ENCODE measurements at regions not wholly inside any gene's neighbourhood (a gene's known extent, or its start where the extent isn't known, plus 50 kb on each side); places are given as distances from the start of the nearest gene placed in this dataset.
A peak's percentile ranks its signal among the peaks of the same experiment; 100 is the strongest.

DNA sequence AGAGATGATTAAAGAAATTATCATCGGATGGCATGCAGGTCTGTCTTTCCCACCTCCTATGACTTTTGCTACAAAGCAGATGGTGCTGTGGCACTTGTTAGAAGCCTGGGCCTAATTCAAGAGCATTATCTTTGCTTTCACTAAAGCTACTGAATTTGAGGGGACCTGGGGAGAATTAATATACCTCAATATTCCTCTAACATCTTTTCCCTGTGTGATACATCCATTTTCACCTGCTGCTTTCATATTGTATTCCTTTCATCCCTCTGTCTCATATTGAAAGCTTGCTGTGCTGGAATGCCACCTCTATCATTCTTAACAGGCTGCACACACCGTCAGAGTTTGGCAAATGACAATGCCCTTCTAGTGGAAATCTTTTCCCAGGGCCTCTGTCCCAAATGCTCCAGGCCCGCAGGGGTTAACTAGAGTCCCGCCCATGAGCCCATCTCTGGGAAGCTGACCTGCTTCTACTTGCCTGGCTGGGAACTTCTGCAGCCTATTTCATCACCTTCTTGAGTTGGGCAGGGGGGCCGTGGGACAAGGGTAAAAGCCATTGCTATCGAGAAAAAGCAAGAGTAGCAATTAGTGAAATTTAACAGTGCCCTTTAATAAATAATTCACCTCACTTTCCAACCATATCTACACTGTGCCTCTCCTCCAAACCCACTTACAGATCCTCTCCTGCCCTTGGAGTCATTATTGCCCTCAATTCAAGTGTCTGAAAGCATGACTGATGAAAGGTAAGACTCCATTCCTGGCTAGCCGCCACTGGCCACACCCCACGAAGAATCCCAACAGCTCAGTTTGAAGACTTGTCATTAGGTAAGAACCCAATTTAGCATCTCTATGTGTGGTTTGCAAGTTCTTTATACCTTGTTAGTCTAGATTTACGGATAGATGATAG, 126.7 kb upstream of the BTG1 start:
- TF ChIP-seq, protein P1, sequence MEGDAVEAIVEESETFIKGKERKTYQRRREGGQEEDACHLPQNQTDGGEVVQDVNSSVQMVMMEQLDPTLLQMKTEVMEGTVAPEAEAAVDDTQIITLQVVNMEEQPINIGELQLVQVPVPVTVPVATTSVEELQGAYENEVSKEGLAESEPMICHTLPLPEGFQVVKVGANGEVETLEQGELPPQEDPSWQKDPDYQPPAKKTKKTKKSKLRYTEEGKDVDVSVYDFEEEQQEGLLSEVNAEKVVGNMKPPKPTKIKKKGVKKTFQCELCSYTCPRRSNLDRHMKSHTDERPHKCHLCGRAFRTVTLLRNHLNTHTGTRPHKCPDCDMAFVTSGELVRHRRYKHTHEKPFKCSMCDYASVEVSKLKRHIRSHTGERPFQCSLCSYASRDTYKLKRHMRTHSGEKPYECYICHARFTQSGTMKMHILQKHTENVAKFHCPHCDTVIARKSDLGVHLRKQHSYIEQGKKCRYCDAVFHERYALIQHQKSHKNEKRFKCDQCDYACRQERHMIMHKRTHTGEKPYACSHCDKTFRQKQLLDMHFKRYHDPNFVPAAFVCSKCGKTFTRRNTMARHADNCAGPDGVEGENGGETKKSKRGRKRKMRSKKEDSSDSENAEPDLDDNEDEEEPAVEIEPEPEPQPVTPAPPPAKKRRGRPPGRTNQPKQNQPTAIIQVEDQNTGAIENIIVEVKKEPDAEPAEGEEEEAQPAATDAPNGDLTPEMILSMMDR (IDR thresholded peaks at IDR 0.05): no peak
- no peak overlapping the region for H3K4me3 ChIP-seq
- H3K9me3 ChIP-seq: no peaks in the 10 kb centered on the region
- no peaks in the 10 kb centered on the region for H3K4me1 ChIP-seq (ENCODE audit: low read depth)
- no peaks in the 10 kb centered on the region for H3K36me3 ChIP-seq (ENCODE audit: low read depth)
- ATAC-seq: no peak
- DNase-seq: no peak
- intact Hi-C loops (cut with DNase I, micrococcal nuclease): no loop called here

- peak; percentile 87 for ATAC-seq
- Histone ChIP-seq H3K9me3 (no peaks in the 10 kb centered on the region), H3K4me1 (ENCODE audit: low read depth) (no peaks in the 10 kb centered on the region), H3K36me3 (ENCODE audit: low read depth) (no peaks in the 10 kb centered on the region), H3K4me3 (no peak overlapping the region)
- peak in 1 of 3 donors; percentile 28 for DNase-seq
- intact Hi-C loops (cut with DNase I, micrococcal nuclease): no loop called here
- TF ChIP-seq, protein P1 (IDR thresholded peaks at IDR 0.05): no peak
Measured at GRCh38 chr12:92271341-92271740, 125.7 kb upstream of the BTG1 start.

DNA sequence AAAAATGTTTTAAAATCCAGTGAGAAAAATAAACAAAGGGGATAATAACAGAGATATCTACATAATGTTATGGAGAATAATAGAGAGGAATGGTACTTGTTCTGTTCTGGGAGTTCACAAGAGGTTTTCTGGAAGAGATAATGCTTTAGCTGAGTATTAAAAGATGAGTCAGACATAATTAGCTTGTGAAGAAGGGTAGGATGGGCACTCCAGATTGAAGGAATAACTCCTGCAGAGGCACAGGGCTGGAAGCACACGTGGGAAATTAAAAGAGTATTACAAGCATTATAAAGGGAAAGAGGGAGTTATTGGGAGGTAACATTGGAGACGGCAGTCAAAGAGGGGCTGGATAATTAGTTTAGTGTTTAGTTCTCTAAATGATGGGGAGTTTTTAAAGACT, 124.9 kb upstream of the BTG1 start:
- no peak overlapping the region for H3K4me3 ChIP-seq
- no peak for ATAC-seq

DNA sequence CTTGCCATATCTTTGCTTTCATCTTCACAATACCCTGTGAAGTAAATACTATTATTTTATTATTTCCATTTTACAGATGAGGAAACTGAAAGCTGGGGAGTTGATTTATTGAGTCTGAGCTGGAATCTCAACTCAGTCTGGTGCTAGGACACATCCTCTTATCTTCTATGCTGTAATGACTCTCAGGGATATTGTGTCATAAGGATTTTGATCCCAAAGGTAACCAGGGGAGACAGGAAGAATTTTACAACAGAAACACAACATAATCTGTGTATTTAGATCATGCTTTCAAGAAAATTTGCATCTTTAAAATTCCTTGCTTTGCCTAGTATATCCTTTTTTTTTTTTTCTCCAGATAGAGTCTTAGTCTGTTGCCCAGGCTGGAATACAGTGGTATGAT, 123.3 kb upstream of the BTG1 start:
- no peaks in the 10 kb centered on the region for H3K4me1 ChIP-seq (ENCODE audit: low read depth)
- intact Hi-C loops (cut with DNase I, micrococcal nuclease): no loop called here
- no peaks in the 10 kb centered on the region for H3K9me3 ChIP-seq
- DNase-seq: no peak
- peak; percentile 26 for ATAC-seq
- H3K36me3 ChIP-seq (ENCODE audit: low read depth): no peaks in the 10 kb centered on the region
- TF ChIP-seq, protein P1 (IDR thresholded peaks at IDR 0.05): no peak
- H3K4me3 ChIP-seq: no peak overlapping the region

More for the DNA sequence above, 124.9 kb upstream of the BTG1 start:
- TF ChIP-seq, protein P1 (IDR thresholded peaks at IDR 0.05): no peak
- Histone ChIP-seq H3K9me3 (no peaks in the 10 kb centered on the region), H3K4me1 (ENCODE audit: low read depth) (no peaks in the 10 kb centered on the region), H3K36me3 (ENCODE audit: low read depth) (no peaks in the 10 kb centered on the region)
- DNase-seq: no peak
- intact Hi-C loops (cut with DNase I, micrococcal nuclease): no loop called here

DNA sequence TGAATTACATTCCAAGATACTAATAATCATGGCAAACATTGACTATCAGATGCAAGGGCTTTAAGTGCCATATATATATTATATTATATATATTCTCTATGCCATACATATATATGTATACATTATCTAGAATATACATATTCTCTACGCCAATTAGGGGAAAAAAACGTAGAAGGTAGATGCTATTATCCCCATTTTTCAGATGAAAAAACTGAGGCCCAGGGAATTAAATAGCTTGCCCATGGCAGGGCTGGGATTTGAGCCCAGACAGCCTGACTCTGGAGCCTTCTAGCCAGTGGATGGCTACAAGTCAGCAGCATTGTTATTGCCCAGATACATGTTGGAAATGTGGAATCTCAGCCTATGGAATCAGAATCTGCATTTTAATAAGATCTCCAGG, 116.0 kb upstream of the BTG1 start:
- no peaks in the 10 kb centered on the region for H3K36me3 ChIP-seq (ENCODE audit: low read depth)
- H3K9me3 ChIP-seq: no peaks in the 10 kb centered on the region
- intact Hi-C loops (cut with DNase I, micrococcal nuclease): no loop called here
- no peak for ATAC-seq
- TF ChIP-seq, protein P1 (IDR thresholded peaks at IDR 0.05): no peak
- H3K4me3 ChIP-seq: no peak overlapping the region
- H3K4me1 ChIP-seq (ENCODE audit: low read depth): no peaks in the 10 kb centered on the region
- no peak for DNase-seq

Measured in mucosa of descending colon (tissue), 3 donors.